ENCODE measurements at regions not wholly inside any gene's neighbourhood (a gene's known extent, or its start where the extent isn't known, plus 50 kb on each side); places are given as distances from the start of the nearest gene placed in this dataset.

- no peaks in the 10 kb centered on the region for H3F3A ChIP-seq (ENCODE audit: insufficient read depth, low read depth)
- no peak for DNase-seq
- H3K36me3 ChIP-seq (ENCODE audit: low read depth) = no peaks in the 10 kb centered on the region
- no peaks in the 10 kb centered on the region for H3K79me2 ChIP-seq (ENCODE audit: low read depth)
- H3K9me2 ChIP-seq (ENCODE audit: insufficient read depth) = no peaks in the 10 kb centered on the region
- ChIA-PET POLR2A (ENCODE audit: unreplicated experiment) (no interaction called here), CTCF (no interaction called here)
- H3K9me3 ChIP-seq (ENCODE audit: insufficient read depth, low read depth) = no peaks in the 10 kb centered on the region
- intact Hi-C loops (cut with micrococcal nuclease; ENCODE audit: unreplicated experiment) = no loop called here
- H3K4me1 ChIP-seq (replicated peaks; ENCODE audit: insufficient read depth) = no peaks in the 10 kb centered on the region
- H2AFZ ChIP-seq = peak overlapping the region; percentile 67
- H4K20me1 ChIP-seq (ENCODE audit: insufficient read depth) = no peaks in the 10 kb centered on the region
- TF ChIP-seq EZH2 (IDR thresholded peaks at IDR 0.05; ENCODE audit: low read depth) (no peak), CTCF (conservative IDR thresholded peaks at IDR 0.05) (no peak)
- H3K4me2 ChIP-seq = no peak overlapping the region
- no TSS peak for BruUV-seq (replicated peaks)
- H3K27ac ChIP-seq = no peak overlapping the region
- no peaks in the 10 kb centered on the region for H3K27me3 ChIP-seq (ENCODE audit: insufficient read depth, low read depth)
- H3K4me3 ChIP-seq = no peak overlapping the region
Measured at GRCh38 chr2:144854596-144854995, 334.7 kb upstream of the ZEB2 start.

GRCh38 chr2:144849612-144850011, 329.7 kb upstream of the ZEB2 start:
- Histone ChIP-seq H3K9me2 (ENCODE audit: insufficient read depth) (no peaks in the 10 kb centered on the region; the same call in 1 of the 2 replicates), H3K9me3 (ENCODE audit: insufficient read depth, low read depth) (0 out of 2 replicates have a peak, but pooled peaks cover 6% of the 10 kb centered on the region), H3F3A (ENCODE audit: insufficient read depth, low read depth) (no peaks in the 10 kb centered on the region), H3K36me3 (ENCODE audit: low read depth) (no peaks in the 10 kb centered on the region), H3K27me3 (ENCODE audit: insufficient read depth, low read depth) (no peaks in the 10 kb centered on the region), H3K4me1 (replicated peaks; ENCODE audit: insufficient read depth) (no peaks in the 10 kb centered on the region), H3K27ac (no peak overlapping the region), H4K20me1 (ENCODE audit: insufficient read depth) (no peaks in the 10 kb centered on the region), H3K79me2 (ENCODE audit: low read depth) (no peaks in the 10 kb centered on the region), H2AFZ (no peak overlapping the region), H3K4me2 (no peak overlapping the region), H3K4me3 (no peak overlapping the region)
- intact Hi-C loops (cut with micrococcal nuclease; ENCODE audit: unreplicated experiment) = no loop called here
- no peak for DNase-seq
- POLR2A ChIA-PET (ENCODE audit: unreplicated experiment) = no interaction called here
- BruUV-seq (replicated peaks) = no TSS peak
- CTCF ChIA-PET = no interaction called here
- TF ChIP-seq CTCF (conservative IDR thresholded peaks at IDR 0.05) (no peak), EZH2 (IDR thresholded peaks at IDR 0.05; ENCODE audit: low read depth) (no peak)

GRCh38 chr2:144848423-144848822, 328.5 kb upstream of the ZEB2 start:
- Histone ChIP-seq H3K4me3 (no peak overlapping the region), H3K27me3 (ENCODE audit: insufficient read depth, low read depth) (no peaks in the 10 kb centered on the region), H3K9me2 (ENCODE audit: insufficient read depth) (no peaks in the 10 kb centered on the region; the same call in 1 of the 2 replicates), H3F3A (ENCODE audit: insufficient read depth, low read depth) (no peaks in the 10 kb centered on the region), H3K9me3 (ENCODE audit: insufficient read depth, low read depth) (0 out of 2 replicates have a peak, but pooled peaks cover 6% of the 10 kb centered on the region), H3K4me1 (replicated peaks; ENCODE audit: insufficient read depth) (no peaks in the 10 kb centered on the region), H4K20me1 (ENCODE audit: insufficient read depth) (no peaks in the 10 kb centered on the region), H2AFZ (no peak overlapping the region), H3K79me2 (ENCODE audit: low read depth) (no peaks in the 10 kb centered on the region), H3K27ac (no peak overlapping the region), H3K36me3 (ENCODE audit: low read depth) (no peaks in the 10 kb centered on the region), H3K4me2 (no peak overlapping the region)
- intact Hi-C loops (cut with micrococcal nuclease; ENCODE audit: unreplicated experiment) = no loop called here
- TF ChIP-seq EZH2 (IDR thresholded peaks at IDR 0.05; ENCODE audit: low read depth) (no peak), CTCF (conservative IDR thresholded peaks at IDR 0.05) (no peak)
- ChIA-PET POLR2A (ENCODE audit: unreplicated experiment) (no interaction called here), CTCF (no interaction called here)
- no TSS peak for BruUV-seq (replicated peaks)
- no peak for DNase-seq
